UCSD-AML1 (cell line): ENCODE measurements at regions not wholly inside any gene's neighbourhood (a gene's known extent, or its start where the extent isn't known, plus 50 kb on each side); places are given as distances from the start of the nearest gene placed in this dataset.

ENCODE experiments used
- DNase-seq: peaks from one replicate; lab custom pipeline; 2025; ENCODE audit not compliant: unreplicated experiment; lab: John Stamatoyannopoulos, UW

- no peak for DNase-seq
Measured at GRCh38 chr3:43932921-43933320, 242.2 kb downstream of the ABHD5 start.

- no peak for DNase-seq
Measured at GRCh38 chr3:43948013-43948412, 257.3 kb downstream of the ABHD5 start.

GRCh38 chr3:43949594-43949993 is 258.9 kb downstream of the ABHD5 start:
- no peak for DNase-seq

GRCh38 chr3:43950775-43951174 is 260.0 kb downstream of the ABHD5 start:
- DNase-seq = no peak

GRCh38 chr3:43951813-43952212 is 261.1 kb downstream of the ABHD5 start:
- no peak for DNase-seq

GRCh38 chr3:43953380-43953779 is 262.6 kb downstream of the ABHD5 start:
- no peak for DNase-seq

GRCh38 chr3:43953814-43954692 is 263.3 kb downstream of the ABHD5 start:
- no peak for DNase-seq

- no peak for DNase-seq
Measured at GRCh38 chr3:43956945-43957344, 266.2 kb downstream of the ABHD5 start.

- DNase-seq = no peak
Measured at GRCh38 chr3:43957553-43957952, 266.8 kb downstream of the ABHD5 start.

GRCh38 chr3:43958005-43958770 is 267.4 kb downstream of the ABHD5 start:
- no peak for DNase-seq

- no peak for DNase-seq
Measured at GRCh38 chr3:43958973-43959372, 268.2 kb downstream of the ABHD5 start.

- DNase-seq = no peak
Measured at GRCh38 chr3:43959498-43960447, 269.0 kb downstream of the ABHD5 start.

- DNase-seq = no peak
Measured at GRCh38 chr3:43960448-43960840, 269.7 kb downstream of the ABHD5 start.

GRCh38 chr3:43962043-43962442 is 271.3 kb downstream of the ABHD5 start:
- no peak for DNase-seq

GRCh38 chr3:43963208-43963607 is 272.5 kb downstream of the ABHD5 start:
- no peak for DNase-seq

GRCh38 chr3:43964640-43965039 is 273.9 kb downstream of the ABHD5 start:
- DNase-seq = no peak

- no peak for DNase-seq
Measured at GRCh38 chr3:43965656-43966055, 274.9 kb downstream of the ABHD5 start.

- no peak for DNase-seq
Measured at GRCh38 chr3:43966126-43966525, 275.4 kb downstream of the ABHD5 start.

GRCh38 chr3:43966530-43966929 is 275.2 kb upstream of the TOPAZ1 start:
- no peak for DNase-seq

GRCh38 chr3:43968465-43968864 is 273.2 kb upstream of the TOPAZ1 start:
- DNase-seq = no peak

- DNase-seq = no peak
Measured at GRCh38 chr3:43969944-43970343, 271.7 kb upstream of the TOPAZ1 start.
